ENCODE measurements at regions not wholly inside any gene's neighbourhood (a gene's known extent, or its start where the extent isn't known, plus 50 kb on each side); places are given as distances from the start of the nearest gene placed in this dataset.

GRCh38 chr1:101290922-101291561 is 54.2 kb downstream of the S1PR1 start:
- no peak for TF ChIP-seq CTCF (IDR thresholded peaks at IDR 0.05; ENCODE audit: insufficient read depth, low read length, missing control alignments)
- ChIA-PET CTCF (interaction anchor here (0.7 to 9.3 kb wide), 17 partner anchors 9 to 422 kb away, joined by 3 to 153 read pairs (median 3); no protein-coding TSS in a partner anchor), POLR2A (no interaction called here)

DNA sequence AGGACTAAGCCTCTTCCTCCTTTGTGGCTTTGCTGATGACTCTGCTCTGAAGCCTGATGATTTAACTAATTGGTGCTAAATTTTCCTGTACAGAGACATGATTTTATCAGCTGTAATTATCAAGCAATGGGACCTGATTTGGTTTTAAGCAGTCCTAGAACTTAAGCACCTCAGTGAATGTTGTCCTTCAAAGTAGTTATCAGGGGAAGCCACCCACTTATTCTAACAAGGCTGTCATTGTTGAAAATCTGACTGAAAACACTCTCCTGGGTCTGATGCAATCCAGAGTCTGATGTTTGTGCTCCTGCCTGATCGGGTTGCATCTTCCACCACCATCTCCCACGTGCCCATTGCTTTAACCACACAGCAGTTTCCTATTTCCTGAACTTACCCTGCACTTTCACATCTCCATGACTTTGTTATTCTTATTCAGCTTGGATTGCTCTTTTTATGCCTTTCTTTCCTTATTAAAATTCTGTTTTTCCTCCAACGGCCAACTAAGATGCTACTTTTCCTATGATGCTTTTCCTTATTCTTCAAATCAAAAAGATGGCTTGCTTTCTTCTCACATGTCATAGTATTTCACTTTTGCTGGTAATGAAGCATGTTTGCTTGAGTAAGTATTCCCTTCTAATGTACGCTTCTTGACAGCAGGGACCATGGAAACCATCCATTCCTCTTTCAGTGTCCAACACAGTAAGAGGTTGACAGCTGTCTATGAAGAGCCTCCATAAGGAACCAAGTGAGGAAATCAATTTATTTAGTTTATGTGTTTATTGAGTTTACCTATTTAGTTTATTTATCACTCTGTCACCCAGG is 55.0 kb downstream of the S1PR1 start:
- TF ChIP-seq CTCF (IDR thresholded peaks at IDR 0.05; ENCODE audit: insufficient read depth, low read length, missing control alignments) = no peak
- POLR2A ChIA-PET = no interaction called here
- no peak for DNase-seq (ENCODE audit: low read depth, low spot score)
- no peak overlapping the region for H3K4me3 ChIP-seq (ENCODE audit: low read depth, low read length)
- CTCF ChIA-PET = interaction anchor here (1.0 to 9.3 kb wide), 11 partner anchors 11 to 374 kb away, joined by 3 to 153 read pairs (median 6); no protein-coding TSS in a partner anchor

More at GRCh38 chr1:101290922-101291561, 54.2 kb downstream of the S1PR1 start:
- DNase-seq (ENCODE audit: low read depth, low spot score) = no peak
- H3K4me3 ChIP-seq (ENCODE audit: low read depth, low read length) = no peak overlapping the region

- no peak for DNase-seq (ENCODE audit: low read depth, low spot score)
Measured at GRCh38 chr1:101293461-101294051, 56.7 kb downstream of the S1PR1 start.

GRCh38 chr1:101295209-101295608 is 58.4 kb downstream of the S1PR1 start:
- ChIA-PET CTCF (interaction anchor here (1.2 kb wide), 1 partner anchor 62 kb away, joined by 3 read pairs; no protein-coding TSS in a partner anchor), POLR2A (no interaction called here)
- no peak for TF ChIP-seq CTCF (IDR thresholded peaks at IDR 0.05; ENCODE audit: insufficient read depth, low read length, missing control alignments)
- no peak overlapping the region for H3K4me3 ChIP-seq (ENCODE audit: low read depth, low read length)
- no peak for DNase-seq (ENCODE audit: low read depth, low spot score)

More at GRCh38 chr1:101293461-101294051, 56.7 kb downstream of the S1PR1 start:
- no peak overlapping the region for H3K4me3 ChIP-seq (ENCODE audit: low read depth, low read length)
- CTCF ChIA-PET = interaction anchor here (0.9 to 9.3 kb wide), 5 partner anchors 14 to 370 kb away, joined by 3 to 153 read pairs (median 3); no protein-coding TSS in a partner anchor
- POLR2A ChIA-PET = no interaction called here
- TF ChIP-seq CTCF (IDR thresholded peaks at IDR 0.05; ENCODE audit: insufficient read depth, low read length, missing control alignments) = no peak

- POLR2A ChIA-PET = no interaction called here
Measured at GRCh38 chr1:101298663-101299062, 61.8 kb downstream of the S1PR1 start.

More at GRCh38 chr1:101298663-101299062, 61.8 kb downstream of the S1PR1 start:
- DNase-seq (ENCODE audit: low read depth, low spot score) = no peak
- CTCF ChIA-PET = interaction anchor here (0.7 to 4.1 kb wide), 2 partner anchors 10 to 11 kb away, joined by 3 to 34 read pairs; no protein-coding TSS in a partner anchor
- H3K4me3 ChIP-seq (ENCODE audit: low read depth, low read length) = no peak overlapping the region
- no peak for TF ChIP-seq CTCF (IDR thresholded peaks at IDR 0.05; ENCODE audit: insufficient read depth, low read length, missing control alignments)
